ENCODE measurements at regions not wholly inside any gene's neighbourhood (a gene's known extent, or its start where the extent isn't known, plus 50 kb on each side); places are given as distances from the start of the nearest gene placed in this dataset.
"Not testable (repeated sequence)": the region's sequence is repeated elsewhere in the genome, so short reads cannot be mapped to it uniquely, and the experiment has no call there.

GRCh38 chr2:8329660-8330622, 351.9 kb upstream of the ID2 start:
- no peak for DNase-seq (ENCODE audit: low read depth in 6 of 9, low spot score in 9 of 9)
- 85% methylated on average over 17 of the region's 17 CpGs for WGBS
- no peaks in the 10 kb centered on the region for H3K27me3 ChIP-seq (ENCODE audit: control insufficient read depth in 2 of 2, insufficient read depth in 1 of 2, low read length in 1 of 2)

GRCh38 chr2:8331068-8331467, 350.8 kb upstream of the ID2 start:
- WGBS = 64% methylated on average over 4 of the region's 4 CpGs
- DNase-seq (ENCODE audit: low read depth in 6 of 9, low spot score in 9 of 9) = peak in 1 of 9 donors; percentile 53
- peaks cover 0 to 6% of the 10 kb centered on the region in 2 donors for H3K9me3 ChIP-seq (ENCODE audit: control insufficient read depth in 2 of 2, insufficient read depth in 1 of 2, low read length in 1 of 2)
- no peaks in the 10 kb centered on the region for H3K27me3 ChIP-seq (ENCODE audit: control insufficient read depth in 2 of 2, insufficient read depth in 1 of 2, low read length in 1 of 2)
- no peak overlapping the region for H3K4me3 ChIP-seq (ENCODE audit: low read length in 2 of 2)
- no peak overlapping the region for H3K27ac ChIP-seq (ENCODE audit: low read depth in 1 of 2, low read length in 1 of 2)
- H3K36me3 ChIP-seq (ENCODE audit: control insufficient read depth in 2 of 2, insufficient read depth in 2 of 2, low read length in 1 of 2) = no peaks in the 10 kb centered on the region
- H3K4me1 ChIP-seq (ENCODE audit: control insufficient read depth in 2 of 2, insufficient read depth in 2 of 2, low read length in 2 of 2) = peaks cover 0 to 75% of the 10 kb centered on the region in 2 donors

More at GRCh38 chr2:8329660-8330622, 351.9 kb upstream of the ID2 start:
- H3K4me3 ChIP-seq (ENCODE audit: low read length in 2 of 2) = no peak overlapping the region
- H3K27ac ChIP-seq (ENCODE audit: low read depth in 1 of 2, low read length in 1 of 2) = no peak overlapping the region
- no peaks in the 10 kb centered on the region for H3K36me3 ChIP-seq (ENCODE audit: control insufficient read depth in 2 of 2, insufficient read depth in 2 of 2, low read length in 1 of 2)
- H3K4me1 ChIP-seq (ENCODE audit: control insufficient read depth in 2 of 2, insufficient read depth in 2 of 2, low read length in 2 of 2) = peaks cover 5 to 78% of the 10 kb centered on the region in 2 donors
- peaks cover 0 to 6% of the 10 kb centered on the region in 2 donors for H3K9me3 ChIP-seq (ENCODE audit: control insufficient read depth in 2 of 2, insufficient read depth in 1 of 2, low read length in 1 of 2)

- Histone ChIP-seq H3K9me3 (ENCODE audit: control insufficient read depth in 2 of 2, insufficient read depth in 1 of 2, low read length in 1 of 2) (peaks cover 0 to 6% of the 10 kb centered on the region in 2 donors), H3K27ac (ENCODE audit: low read depth in 1 of 2, low read length in 1 of 2) (no peak overlapping the region), H3K4me1 (ENCODE audit: control insufficient read depth in 2 of 2, insufficient read depth in 2 of 2, low read length in 2 of 2) (peaks cover 2 to 69% of the 10 kb centered on the region in 2 donors), H3K4me3 (ENCODE audit: low read length in 2 of 2) (no peak overlapping the region), H3K27me3 (ENCODE audit: control insufficient read depth in 2 of 2, insufficient read depth in 1 of 2, low read length in 1 of 2) (no peaks in the 10 kb centered on the region), H3K36me3 (ENCODE audit: control insufficient read depth in 2 of 2, insufficient read depth in 2 of 2, low read length in 1 of 2) (no peaks in the 10 kb centered on the region)
- no peak for DNase-seq (ENCODE audit: low read depth in 6 of 9, low spot score in 9 of 9)
- 88% methylated on average over 9 of the region's 9 CpGs for WGBS
Observed at GRCh38 chr2:8332646-8333045, 349.2 kb upstream of the ID2 start.

GRCh38 chr2:8333177-8333831, 348.6 kb upstream of the ID2 start:
- Histone ChIP-seq H3K36me3 (ENCODE audit: control insufficient read depth in 2 of 2, insufficient read depth in 2 of 2, low read length in 1 of 2) (no peaks in the 10 kb centered on the region), H3K4me1 (ENCODE audit: control insufficient read depth in 2 of 2, insufficient read depth in 2 of 2, low read length in 2 of 2) (peaks cover 4 to 64% of the 10 kb centered on the region in 2 donors), H3K27ac (ENCODE audit: low read depth in 1 of 2, low read length in 1 of 2) (no peak overlapping the region), H3K27me3 (ENCODE audit: control insufficient read depth in 2 of 2, insufficient read depth in 1 of 2, low read length in 1 of 2) (no peaks in the 10 kb centered on the region), H3K9me3 (ENCODE audit: control insufficient read depth in 2 of 2, insufficient read depth in 1 of 2, low read length in 1 of 2) (peaks cover 0 to 6% of the 10 kb centered on the region in 2 donors), H3K4me3 (ENCODE audit: low read length in 2 of 2) (no peak overlapping the region)
- no peak for DNase-seq (ENCODE audit: low read depth in 6 of 9, low spot score in 9 of 9)
- 94% methylated on average over 13 of the region's 13 CpGs for WGBS

- H3K4me3 ChIP-seq (ENCODE audit: low read length in 2 of 2); H3K36me3 ChIP-seq (ENCODE audit: control insufficient read depth in 2 of 2, insufficient read depth in 2 of 2, low read length in 1 of 2); H3K27ac ChIP-seq (ENCODE audit: low read depth in 1 of 2, low read length in 1 of 2); H3K9me3 ChIP-seq (ENCODE audit: control insufficient read depth in 2 of 2, insufficient read depth in 1 of 2, low read length in 1 of 2); DNase-seq (ENCODE audit: low read depth in 6 of 9, low spot score in 9 of 9); H3K27me3 ChIP-seq (ENCODE audit: control insufficient read depth in 2 of 2, insufficient read depth in 1 of 2, low read length in 1 of 2): not testable (repeated sequence)
- 89% methylated on average over 5 of the region's 5 CpGs for WGBS
- peaks cover 4 to 59% of the 10 kb centered on the region in 2 donors for H3K4me1 ChIP-seq (ENCODE audit: control insufficient read depth in 2 of 2, insufficient read depth in 2 of 2, low read length in 2 of 2)
Observed at GRCh38 chr2:8333832-8334187, 348.0 kb upstream of the ID2 start.

- 70% methylated on average over 12 of the region's 12 CpGs for WGBS
- Histone ChIP-seq H3K36me3 (ENCODE audit: control insufficient read depth in 2 of 2, insufficient read depth in 2 of 2, low read length in 1 of 2) (no peaks in the 10 kb centered on the region), H3K4me1 (ENCODE audit: control insufficient read depth in 2 of 2, insufficient read depth in 2 of 2, low read length in 2 of 2) (peaks cover 4 to 50% of the 10 kb centered on the region in 2 donors), H3K4me3 (ENCODE audit: low read length in 2 of 2) (no peak overlapping the region), H3K27me3 (ENCODE audit: control insufficient read depth in 2 of 2, insufficient read depth in 1 of 2, low read length in 1 of 2) (no peaks in the 10 kb centered on the region), H3K9me3 (ENCODE audit: control insufficient read depth in 2 of 2, insufficient read depth in 1 of 2, low read length in 1 of 2) (no peaks in the 10 kb centered on the region), H3K27ac (ENCODE audit: low read depth in 1 of 2, low read length in 1 of 2) (no peak overlapping the region)
- DNase-seq (ENCODE audit: low read depth in 6 of 9, low spot score in 9 of 9) = peak in 1 of 9 donors; percentile 65
Observed at GRCh38 chr2:8334866-8335325, 347.0 kb upstream of the ID2 start.

- no peaks in the 10 kb centered on the region for H3K36me3 ChIP-seq (ENCODE audit: control insufficient read depth in 2 of 2, insufficient read depth in 2 of 2, low read length in 1 of 2)
- no peak overlapping the region for H3K27ac ChIP-seq (ENCODE audit: low read depth in 1 of 2, low read length in 1 of 2)
- H3K4me3 ChIP-seq (ENCODE audit: low read length in 2 of 2) = no peak overlapping the region
- no peaks in the 10 kb centered on the region for H3K27me3 ChIP-seq (ENCODE audit: control insufficient read depth in 2 of 2, insufficient read depth in 1 of 2, low read length in 1 of 2)
- DNase-seq (ENCODE audit: low read depth in 6 of 9, low spot score in 9 of 9) = no peak
- WGBS = 97% methylated on average over 8 of the region's 8 CpGs
- H3K4me1 ChIP-seq (ENCODE audit: control insufficient read depth in 2 of 2, insufficient read depth in 2 of 2, low read length in 2 of 2) = peaks cover 4 to 42% of the 10 kb centered on the region in 2 donors
- H3K9me3 ChIP-seq (ENCODE audit: control insufficient read depth in 2 of 2, insufficient read depth in 1 of 2, low read length in 1 of 2) = no peaks in the 10 kb centered on the region
Observed at GRCh38 chr2:8335801-8336200, 346.1 kb upstream of the ID2 start.

- Histone ChIP-seq H3K4me1 (ENCODE audit: control insufficient read depth in 2 of 2, insufficient read depth in 2 of 2, low read length in 2 of 2) (peaks cover 4 to 28% of the 10 kb centered on the region in 2 donors), H3K36me3 (ENCODE audit: control insufficient read depth in 2 of 2, insufficient read depth in 2 of 2, low read length in 1 of 2) (no peaks in the 10 kb centered on the region), H3K27ac (ENCODE audit: low read depth in 1 of 2, low read length in 1 of 2) (peak overlapping the region in 1 of 2 donors; percentile 50), H3K9me3 (ENCODE audit: control insufficient read depth in 2 of 2, insufficient read depth in 1 of 2, low read length in 1 of 2) (no peaks in the 10 kb centered on the region), H3K27me3 (ENCODE audit: control insufficient read depth in 2 of 2, insufficient read depth in 1 of 2, low read length in 1 of 2) (no peaks in the 10 kb centered on the region), H3K4me3 (ENCODE audit: low read length in 2 of 2) (no peak overlapping the region)
- 11% methylated on average over 4 of the region's 4 CpGs for WGBS
- DNase-seq (ENCODE audit: low read depth in 6 of 9, low spot score in 9 of 9) = peak; percentile 56 to 95 (median 81)
Observed at GRCh38 chr2:8337321-8337720, 344.5 kb upstream of the ID2 start.

- no peaks in the 10 kb centered on the region for H3K36me3 ChIP-seq (ENCODE audit: control insufficient read depth in 2 of 2, insufficient read depth in 2 of 2, low read length in 1 of 2)
- no peak overlapping the region for H3K27ac ChIP-seq (ENCODE audit: low read depth in 1 of 2, low read length in 1 of 2)
- peaks cover 4% of the 10 kb centered on the region in 2 donors for H3K4me1 ChIP-seq (ENCODE audit: control insufficient read depth in 2 of 2, insufficient read depth in 2 of 2, low read length in 2 of 2)
- H3K4me3 ChIP-seq (ENCODE audit: low read length in 2 of 2) = no peak overlapping the region
- no peaks in the 10 kb centered on the region for H3K27me3 ChIP-seq (ENCODE audit: control insufficient read depth in 2 of 2, insufficient read depth in 1 of 2, low read length in 1 of 2)
- DNase-seq (ENCODE audit: low read depth in 6 of 9, low spot score in 9 of 9) = no peak
- WGBS = 96% methylated on average over 3 of the region's 3 CpGs
- peaks cover 0 to 3% of the 10 kb centered on the region in 2 donors for H3K9me3 ChIP-seq (ENCODE audit: control insufficient read depth in 2 of 2, insufficient read depth in 1 of 2, low read length in 1 of 2)
Observed at GRCh38 chr2:8342407-8342806, 339.4 kb upstream of the ID2 start.
